ENCODE measurements at regions not wholly inside any gene's neighbourhood (a gene's known extent, or its start where the extent isn't known, plus 50 kb on each side); places are given as distances from the start of the nearest gene placed in this dataset.

- no peak for TF ChIP-seq CTCF (IDR thresholded peaks at IDR 0.05; ENCODE audit: borderline replicate concordance, control extremely low read depth, extremely low read depth, insufficient read depth, missing control alignments)
- in situ Hi-C loops (cut with MboI; ENCODE audit: low sequenced_read_pairs, unreplicated experiment) = no loop called here
- DNase-seq (ENCODE audit: low spot score) = no peak
Observed at GRCh38 chr1:192011525-192011924, 146.7 kb upstream of the RGS18 start.

- no peak for DNase-seq (ENCODE audit: low spot score)
- in situ Hi-C loops (cut with MboI; ENCODE audit: low sequenced_read_pairs, unreplicated experiment) = no loop called here
- no peak for TF ChIP-seq CTCF (IDR thresholded peaks at IDR 0.05; ENCODE audit: borderline replicate concordance, control extremely low read depth, extremely low read depth, insufficient read depth, missing control alignments)
Observed at GRCh38 chr1:192022827-192023226, 135.4 kb upstream of the RGS18 start.

DNA sequence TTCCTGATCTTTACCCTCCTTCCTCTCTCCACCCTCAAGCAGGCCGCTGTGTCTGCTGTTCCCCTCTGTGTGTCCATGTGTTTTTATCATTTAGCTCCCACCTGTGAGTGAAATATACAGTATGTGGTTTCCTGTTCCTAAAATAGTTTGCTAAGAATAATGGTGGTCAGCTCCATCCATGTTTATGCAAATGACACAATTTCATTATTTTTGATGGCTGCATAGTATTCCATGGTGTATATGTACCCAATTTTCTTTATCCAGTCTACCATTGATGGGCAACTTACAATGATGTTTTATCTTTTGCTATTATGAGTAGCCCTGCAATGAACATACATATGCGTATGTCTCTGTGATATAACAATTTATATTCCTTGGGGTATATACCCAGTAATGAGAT, 133.4 kb upstream of the RGS18 start:
- in situ Hi-C loops (cut with MboI; ENCODE audit: low sequenced_read_pairs, unreplicated experiment) = no loop called here
- no peak for DNase-seq (ENCODE audit: low spot score)
- TF ChIP-seq CTCF (IDR thresholded peaks at IDR 0.05; ENCODE audit: borderline replicate concordance, control extremely low read depth, extremely low read depth, insufficient read depth, missing control alignments) = no peak

GRCh38 chr1:192038567-192038966, 119.7 kb upstream of the RGS18 start:
- no peak for DNase-seq (ENCODE audit: low spot score)
- no peak for TF ChIP-seq CTCF (IDR thresholded peaks at IDR 0.05; ENCODE audit: borderline replicate concordance, control extremely low read depth, extremely low read depth, insufficient read depth, missing control alignments)
- in situ Hi-C loops (cut with MboI; ENCODE audit: low sequenced_read_pairs, unreplicated experiment) = no loop called here

GRCh38 chr1:192045131-192045530, 113.1 kb upstream of the RGS18 start:
- TF ChIP-seq CTCF (IDR thresholded peaks at IDR 0.05; ENCODE audit: borderline replicate concordance, control extremely low read depth, extremely low read depth, insufficient read depth, missing control alignments) = no peak
- DNase-seq (ENCODE audit: low spot score) = no peak
- in situ Hi-C loops (cut with MboI; ENCODE audit: low sequenced_read_pairs, unreplicated experiment) = no loop called here

DNA sequence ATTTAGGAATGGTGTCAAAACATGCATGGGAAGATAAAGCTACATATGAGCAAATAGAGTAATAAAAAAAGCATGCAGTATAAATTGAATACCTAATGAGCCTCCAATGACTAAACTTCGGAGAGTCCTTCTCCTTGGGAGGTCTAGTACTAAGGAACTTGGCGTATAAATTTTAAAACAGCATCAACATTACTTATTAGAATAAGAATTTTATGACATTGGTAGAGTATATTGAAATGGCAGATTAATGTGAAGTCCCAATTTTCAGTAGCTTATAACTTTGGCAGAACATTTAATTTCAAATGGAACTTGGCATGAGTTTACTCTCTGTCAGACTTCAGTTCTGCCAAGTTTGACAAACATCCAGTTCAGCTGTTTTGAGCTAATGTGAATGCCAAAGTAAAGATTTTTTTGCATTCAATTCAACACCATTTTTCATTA, 104.7 kb upstream of the RGS18 start:
- TF ChIP-seq CTCF (IDR thresholded peaks at IDR 0.05; ENCODE audit: borderline replicate concordance, control extremely low read depth, extremely low read depth, insufficient read depth, missing control alignments) = no peak
- in situ Hi-C loops (cut with MboI; ENCODE audit: low sequenced_read_pairs, unreplicated experiment) = no loop called here
- no peak for DNase-seq (ENCODE audit: low spot score)

DNA sequence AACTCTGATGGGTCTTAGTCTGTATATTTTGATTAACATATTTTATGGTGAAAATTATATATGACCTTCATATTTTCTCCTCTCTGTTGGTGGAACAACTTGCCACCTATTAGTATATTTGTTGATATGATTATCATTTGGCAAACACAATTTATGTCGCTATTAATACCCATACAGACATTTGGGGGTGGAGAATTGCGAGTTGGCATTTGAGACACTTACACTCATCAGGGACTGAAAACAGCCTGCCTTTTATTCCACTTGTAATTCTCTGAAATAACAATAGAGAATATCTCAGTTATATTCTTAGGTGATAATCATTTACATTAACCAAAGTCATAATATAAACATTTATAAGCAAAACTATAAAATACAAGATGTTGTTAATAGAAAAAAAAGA, 100.5 kb upstream of the RGS18 start:
- in situ Hi-C loops (cut with MboI; ENCODE audit: low sequenced_read_pairs, unreplicated experiment) = no loop called here
- no peak for TF ChIP-seq CTCF (IDR thresholded peaks at IDR 0.05; ENCODE audit: borderline replicate concordance, control extremely low read depth, extremely low read depth, insufficient read depth, missing control alignments)

More for the DNA sequence above, 100.5 kb upstream of the RGS18 start:
- no peak for DNase-seq (ENCODE audit: low spot score)

Measured in GM13976 (cell line).